ENCODE measurements at regions not wholly inside any gene's neighbourhood (a gene's known extent, or its start where the extent isn't known, plus 50 kb on each side); places are given as distances from the start of the nearest gene placed in this dataset.

- TF ChIP-seq MAX (IDR thresholded peaks at IDR 0.05; ENCODE audit: low read depth, low read length) (no peak), CTCF (IDR thresholded peaks at IDR 0.05; ENCODE audit: low read depth, low read length) (no peak), POLR2A (IDR thresholded peaks at IDR 0.05; ENCODE audit: extremely low read depth, insufficient read length) (no peak), MYC (IDR thresholded peaks at IDR 0.05; ENCODE audit: low read depth, low read length) (no peak)
These were observed 519.5 kb downstream of the SUCLA2 start for GRCh38 chr13:47481536-47481935.

Measured in NB4 (cell line).